Esophagus muscularis mucosa (tissue), 4 donors: ENCODE measurements at regions not wholly inside any gene's neighbourhood (a gene's known extent, or its start where the extent isn't known, plus 50 kb on each side); places are given as distances from the start of the nearest gene placed in this dataset.

Experiments
- DNase-seq: peaks from one replicate; pipeline ENCODE4 v3.0.0-alpha.2; 2017; ENCODE audit errors: extremely low spot score
- H3K27ac ChIP-seq, 4 donors: fragments of 200-600 bp; sonication (generic); replicated peaks in 1 of 4; 1 replicate in 3 of 4; 2 replicates in 1 of 4; pipeline ENCODE4 v1.5.1; 2016 to 2019; ENCODE audit warnings: mild to moderate bottlenecking in 1 of 4
- H3K27me3 ChIP-seq, 4 donors: fragments of 200-600 bp; sonication (generic); one replicate each; pipeline versions ENCODE4 v1.5.1 to v1.6.0; 2016 to 2019
- H3K36me3 ChIP-seq, 4 donors: fragments of 200-600 bp; sonication (generic); one replicate each; pipeline ENCODE4 v1.5.1; 2016 to 2019
- H3K4me1 ChIP-seq, 4 donors: fragments of 200-600 bp; sonication (generic); one replicate each; pipeline ENCODE4 v1.5.1; 2016 to 2019
- H3K4me3 ChIP-seq, 4 donors: fragments of 200-600 bp; sonication (generic); 1 replicate in 2 of 4; 2 replicates in 2 of 4; pipeline ENCODE4 v1.5.1; 2016 to 2019; ENCODE audit warnings: mild to moderate bottlenecking in 4 of 4, moderate library complexity in 1 of 4
- H3K9me3 ChIP-seq, 4 donors: fragments of 200-600 bp; sonication (generic); 1 replicate in 3 of 4; 2 replicates in 1 of 4; pipeline ENCODE4 v1.5.1; 2016 to 2019
- EP300 ChIP-seq: sonication (generic); formaldehyde crosslinking; IDR thresholded peaks from one replicate; pipeline ENCODE4 v1.6.1; 2017; ENCODE audit warnings: antibody characterized with exemption
- POLR2A ChIP-seq: fragments of 450-650 bp; IDR thresholded peaks from one replicate; pipeline ENCODE4 v1.6.1; 2017; ENCODE audit warnings: antibody characterized with exemption, moderate library complexity, mild to moderate bottlenecking, low read depth
- POLR2AphosphoS5 ChIP-seq, 2 donors: sonication (generic); formaldehyde crosslinking; IDR thresholded peaks; one replicate each; pipeline ENCODE4 v1.6.1; 2017; ENCODE audit warnings: antibody characterized with exemption in 2 of 2
- WGBS: methylation state at CpG from one replicate; pipeline ENCODE4 v1.1.5; 2018; 5-methylcytosine and 5-hydroxymethylcytosine counted together
- intact Hi-C: fragments of 100-400 bp; cut with DNase I; formaldehyde crosslinking; loops from one replicate; pipeline ENCODE4 v1.15.1; 2023
- TF ChIP-seq, protein P1 (sequence below), 3 experiments: fragments of 200-600 bp in 2 of 3; fragments of 450-650 bp in 1 of 3; sonication (generic) in 2 of 3; IDR thresholded peaks; one replicate each; pipeline ENCODE4 v1.5.1; 2017 to 2019; ENCODE audit warnings: antibody characterized with exemption in 3 of 3, mild to moderate bottlenecking in 2 of 3, moderate library complexity in 1 of 3

DNA sequence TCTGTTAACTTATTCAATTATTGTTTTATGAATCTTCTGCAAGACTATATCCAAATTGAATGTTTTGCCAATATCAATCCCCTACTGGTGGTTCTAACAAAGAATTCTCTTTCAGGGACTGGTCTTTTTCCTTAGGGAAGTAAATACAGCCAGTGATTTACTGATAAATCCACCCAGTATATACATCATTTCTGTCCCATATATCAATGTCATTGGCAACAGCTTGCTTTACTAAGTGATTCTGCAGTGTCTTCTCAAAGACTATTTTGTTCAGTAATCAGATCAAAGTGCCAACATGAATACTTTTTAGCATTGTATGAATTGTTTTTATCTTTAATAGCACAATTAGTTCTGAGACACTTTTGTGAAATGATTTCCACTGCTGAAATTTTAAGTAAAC lies 114.0 kb upstream of the OBI1 start:
- intact Hi-C loops = no loop called here
- H3K27me3 ChIP-seq = no peaks in the 10 kb centered on the region
- no peaks in the 10 kb centered on the region for H3K36me3 ChIP-seq
- DNase-seq = no peak
- H3K27ac ChIP-seq = no peak overlapping the region
- no peak overlapping the region for H3K4me3 ChIP-seq
- TF ChIP-seq, protein P1, sequence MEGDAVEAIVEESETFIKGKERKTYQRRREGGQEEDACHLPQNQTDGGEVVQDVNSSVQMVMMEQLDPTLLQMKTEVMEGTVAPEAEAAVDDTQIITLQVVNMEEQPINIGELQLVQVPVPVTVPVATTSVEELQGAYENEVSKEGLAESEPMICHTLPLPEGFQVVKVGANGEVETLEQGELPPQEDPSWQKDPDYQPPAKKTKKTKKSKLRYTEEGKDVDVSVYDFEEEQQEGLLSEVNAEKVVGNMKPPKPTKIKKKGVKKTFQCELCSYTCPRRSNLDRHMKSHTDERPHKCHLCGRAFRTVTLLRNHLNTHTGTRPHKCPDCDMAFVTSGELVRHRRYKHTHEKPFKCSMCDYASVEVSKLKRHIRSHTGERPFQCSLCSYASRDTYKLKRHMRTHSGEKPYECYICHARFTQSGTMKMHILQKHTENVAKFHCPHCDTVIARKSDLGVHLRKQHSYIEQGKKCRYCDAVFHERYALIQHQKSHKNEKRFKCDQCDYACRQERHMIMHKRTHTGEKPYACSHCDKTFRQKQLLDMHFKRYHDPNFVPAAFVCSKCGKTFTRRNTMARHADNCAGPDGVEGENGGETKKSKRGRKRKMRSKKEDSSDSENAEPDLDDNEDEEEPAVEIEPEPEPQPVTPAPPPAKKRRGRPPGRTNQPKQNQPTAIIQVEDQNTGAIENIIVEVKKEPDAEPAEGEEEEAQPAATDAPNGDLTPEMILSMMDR (IDR thresholded peaks at IDR 0.05) = no peak
- TF ChIP-seq POLR2A (no peak), POLR2AphosphoS5 (IDR thresholded peaks at IDR 0.05) (no peak), EP300 (no peak)
- no peaks in the 10 kb centered on the region for H3K9me3 ChIP-seq
- H3K4me1 ChIP-seq = no peaks in the 10 kb centered on the region

DNA sequence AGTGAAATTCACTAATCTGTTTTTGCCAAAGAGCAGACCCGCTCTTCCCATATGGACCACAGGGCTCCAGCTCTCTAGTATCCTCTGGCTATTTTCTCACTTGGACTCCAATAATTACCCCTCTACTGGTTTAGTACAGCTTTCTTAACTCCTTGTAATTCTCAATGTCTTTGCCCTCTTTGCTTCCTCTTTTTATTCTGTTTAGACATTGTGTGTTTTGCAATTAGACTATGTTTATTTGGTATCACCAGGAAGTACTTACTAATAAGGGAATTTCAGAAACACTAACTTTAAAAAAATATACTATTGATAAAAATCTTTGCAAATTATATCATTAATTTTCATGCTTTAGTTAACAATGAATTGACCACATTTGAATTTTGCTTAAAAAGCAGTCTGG lies 111.6 kb upstream of the OBI1 start:
- intact Hi-C loops = no loop called here
- 98% methylated on average over 1 of the region's 1 CpG for WGBS

DNA sequence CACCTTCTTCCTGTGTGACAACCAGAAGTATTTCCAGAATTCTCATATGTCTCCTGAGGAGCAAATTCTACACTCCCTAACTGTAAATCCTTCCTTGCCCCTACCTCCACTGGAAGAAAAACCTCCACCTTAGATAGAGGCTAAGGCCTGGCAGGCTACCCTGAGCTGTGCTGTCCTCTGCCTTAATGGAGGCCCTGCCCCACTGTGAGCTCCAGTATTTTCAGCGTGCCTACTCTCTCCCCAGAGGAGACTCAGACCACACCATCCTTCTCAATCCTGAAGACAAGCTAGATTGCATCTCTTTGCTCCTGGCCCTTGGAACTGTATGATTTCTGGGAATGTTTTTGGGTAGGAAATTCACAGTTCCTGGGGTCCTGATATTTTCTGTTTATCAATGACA lies 110.0 kb upstream of the OBI1 start:
- Histone ChIP-seq H3K4me1 (no peaks in the 10 kb centered on the region), H3K4me3 (no peak overlapping the region), H3K9me3 (no peaks in the 10 kb centered on the region), H3K27ac (no peak overlapping the region), H3K27me3 (no peaks in the 10 kb centered on the region), H3K36me3 (no peaks in the 10 kb centered on the region)
- 88% methylated on average over 1 of the region's 1 CpG for WGBS
- intact Hi-C loops = no loop called here
- DNase-seq = no peak
- TF ChIP-seq EP300 (no peak), POLR2AphosphoS5 (IDR thresholded peaks at IDR 0.05) (no peak), POLR2A (no peak)
- TF ChIP-seq, protein P1 (IDR thresholded peaks at IDR 0.05) = no peak

More for the DNA sequence above, 111.6 kb upstream of the OBI1 start:
- H3K36me3 ChIP-seq = no peaks in the 10 kb centered on the region
- no peak for DNase-seq
- no peak overlapping the region for H3K4me3 ChIP-seq
- H3K9me3 ChIP-seq = no peaks in the 10 kb centered on the region
- H3K27me3 ChIP-seq = no peaks in the 10 kb centered on the region
- H3K27ac ChIP-seq = no peak overlapping the region
- H3K4me1 ChIP-seq = no peaks in the 10 kb centered on the region
- no peak for TF ChIP-seq POLR2A
- no peak for TF ChIP-seq POLR2AphosphoS5 (IDR thresholded peaks at IDR 0.05)
- TF ChIP-seq, protein P1 (IDR thresholded peaks at IDR 0.05) = no peak
- no peak for TF ChIP-seq EP300

DNA sequence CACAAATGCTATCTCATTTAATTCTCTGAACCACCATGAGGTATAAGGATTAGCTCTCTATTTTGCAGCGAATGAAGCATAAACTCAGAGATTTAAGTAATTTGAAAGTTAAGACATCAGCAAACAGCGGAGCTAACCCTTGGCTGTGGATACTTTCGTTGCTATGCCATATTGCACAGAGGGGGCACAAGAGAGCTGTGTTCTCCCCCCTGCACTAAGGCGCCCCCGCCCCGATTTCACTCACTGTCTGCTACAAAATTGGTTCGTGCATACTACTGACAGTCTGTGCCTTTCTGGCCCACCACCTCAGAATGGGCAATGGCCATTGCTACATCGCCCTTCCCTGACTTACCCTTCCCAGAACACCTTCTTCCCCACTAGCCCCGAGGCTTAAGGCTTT lies 105.7 kb upstream of the OBI1 start:
- Histone ChIP-seq H3K4me3 (no peak overlapping the region), H3K9me3 (no peaks in the 10 kb centered on the region), H3K27me3 (no peaks in the 10 kb centered on the region), H3K27ac (no peak overlapping the region), H3K36me3 (no peaks in the 10 kb centered on the region), H3K4me1 (no peaks in the 10 kb centered on the region)
- intact Hi-C loops = no loop called here
- WGBS = 70% methylated on average over 6 of the region's 9 CpGs
- DNase-seq = no peak
- TF ChIP-seq POLR2AphosphoS5 (IDR thresholded peaks at IDR 0.05) (no peak), EP300 (no peak), POLR2A (no peak)
- TF ChIP-seq, protein P1 (IDR thresholded peaks at IDR 0.05) = no peak

DNA sequence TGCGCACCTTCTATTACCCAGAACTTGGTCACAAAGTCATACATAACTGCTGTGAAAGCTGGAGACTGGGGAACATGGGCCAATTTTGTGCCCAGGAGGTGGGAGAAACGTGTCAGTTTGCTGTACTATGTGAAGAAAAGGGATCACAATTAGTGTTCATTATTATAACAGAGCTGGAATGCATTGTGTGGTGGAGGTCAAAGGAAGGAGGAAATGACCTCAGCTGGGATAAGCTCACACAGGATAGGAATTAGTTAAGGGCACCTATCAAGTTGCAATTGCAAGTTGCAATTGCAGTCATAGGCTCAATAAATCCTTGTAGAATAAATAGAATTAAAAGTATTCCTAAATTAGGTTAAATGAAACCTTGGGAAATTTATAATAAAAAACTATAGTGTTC lies 103.9 kb upstream of the OBI1 start:
- Histone ChIP-seq H3K36me3 (no peaks in the 10 kb centered on the region), H3K27ac (no peak overlapping the region), H3K4me3 (no peak overlapping the region), H3K9me3 (no peaks in the 10 kb centered on the region), H3K27me3 (peaks cover 0 to 1% (median 0%) of the 10 kb centered on the region in 4 donors), H3K4me1 (no peaks in the 10 kb centered on the region)
- TF ChIP-seq, protein P1 (IDR thresholded peaks at IDR 0.05) = no peak
- TF ChIP-seq POLR2A = no peak
- TF ChIP-seq EP300 = no peak
- no peak for TF ChIP-seq POLR2AphosphoS5 (IDR thresholded peaks at IDR 0.05)
- DNase-seq = no peak
- intact Hi-C loops = no loop called here
- 63% methylated on average over 2 of the region's 2 CpGs for WGBS
